ENCODE measurements at regions not wholly inside any gene's neighbourhood (a gene's known extent, or its start where the extent isn't known, plus 50 kb on each side); places are given as distances from the start of the nearest gene placed in this dataset.

GRCh38 chr5:175798626-175799025 is 72.8 kb upstream of the CPLX2 start:
- TF ChIP-seq CTCF (IDR thresholded peaks at IDR 0.05) (no peak), POLR2A (IDR thresholded peaks at IDR 0.05) (no peak), POLR2AphosphoS5 (IDR thresholded peaks at IDR 0.05) (no peak)

Measured in transverse colon (tissue), 4 donors.